G401.6 (cell line): ENCODE measurements at regions not wholly inside any gene's neighbourhood (a gene's known extent, or its start where the extent isn't known, plus 50 kb on each side); places are given as distances from the start of the nearest gene placed in this dataset.

Experiments used
- FAIRE-seq: peaks from 2 replicates; lab custom pipeline; 2012; peaks lifted over from hg19 to GRCh38; lab: Jason Lieb, UNC

DNA sequence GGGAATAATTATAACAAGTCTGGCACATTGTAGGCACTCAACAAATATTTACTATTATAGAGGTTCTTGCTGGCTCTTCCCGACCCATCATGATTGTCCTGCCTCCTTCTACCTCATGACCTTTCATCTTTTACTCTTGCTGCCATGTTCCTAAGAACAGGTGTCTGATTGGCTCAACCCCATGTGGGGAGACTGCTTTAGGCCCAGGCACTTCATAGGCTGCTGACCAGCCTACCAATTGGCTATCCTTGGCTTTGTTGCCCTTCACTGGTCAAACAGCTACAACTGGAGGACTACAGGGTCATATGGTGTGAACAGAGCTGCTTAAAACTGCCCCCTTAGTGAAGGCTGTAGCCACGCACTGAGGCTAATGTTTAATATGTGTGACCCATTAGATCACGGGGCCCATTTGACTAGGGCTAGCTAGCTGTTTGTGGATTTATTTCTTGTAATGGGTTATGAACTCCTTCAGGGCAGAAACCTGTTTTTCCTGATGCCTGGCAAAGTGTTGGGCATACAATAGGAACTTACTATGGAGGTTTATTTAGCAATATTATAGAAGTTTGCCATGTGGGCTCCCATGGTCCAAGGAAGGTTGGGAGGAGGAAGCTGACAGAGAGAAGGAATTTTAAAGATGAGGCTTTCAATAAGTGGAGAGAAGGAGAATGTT, 239.9 kb upstream of the TBC1D5 start:
- FAIRE-seq, result no peak

DNA sequence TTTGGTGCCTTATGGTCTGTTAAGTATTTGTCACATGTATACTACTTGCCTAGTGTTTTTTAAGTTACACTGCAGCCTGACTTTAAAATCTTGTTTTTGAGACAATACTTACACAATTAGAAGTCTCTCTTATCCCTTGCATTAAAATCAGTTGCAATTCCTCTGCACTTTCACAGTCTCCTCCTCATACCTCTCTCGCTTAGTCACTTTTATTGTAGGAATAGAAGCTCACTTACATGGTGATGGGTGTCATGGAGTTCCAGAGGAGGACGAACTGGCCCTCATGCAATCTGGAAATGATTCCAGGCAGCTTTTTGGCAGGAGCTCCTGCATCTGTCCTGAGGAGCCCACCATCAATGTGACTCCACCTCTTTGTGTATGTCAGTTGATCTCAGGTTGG, 238.4 kb upstream of the TBC1D5 start:
- no peak for FAIRE-seq

DNA sequence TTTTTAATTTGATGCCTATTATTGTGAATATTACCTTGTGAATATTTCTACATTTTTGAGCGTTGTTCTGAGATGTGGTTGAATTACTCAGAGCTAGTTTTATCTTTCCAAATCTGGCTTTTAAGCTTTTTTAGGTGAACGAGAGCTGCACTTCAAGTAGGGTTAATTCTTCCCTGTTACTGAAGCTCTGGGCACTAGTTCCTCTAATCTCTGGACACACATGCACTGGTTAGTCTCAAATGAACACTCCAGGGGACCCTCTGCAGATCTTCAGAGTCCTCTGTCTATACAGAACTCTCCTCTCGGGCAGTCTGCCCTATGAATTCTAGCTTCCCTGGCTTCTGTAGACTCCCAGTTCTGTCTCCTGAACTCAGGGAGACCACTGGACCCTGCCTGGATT, 237.5 kb upstream of the TBC1D5 start:
- FAIRE-seq, result no peak

DNA sequence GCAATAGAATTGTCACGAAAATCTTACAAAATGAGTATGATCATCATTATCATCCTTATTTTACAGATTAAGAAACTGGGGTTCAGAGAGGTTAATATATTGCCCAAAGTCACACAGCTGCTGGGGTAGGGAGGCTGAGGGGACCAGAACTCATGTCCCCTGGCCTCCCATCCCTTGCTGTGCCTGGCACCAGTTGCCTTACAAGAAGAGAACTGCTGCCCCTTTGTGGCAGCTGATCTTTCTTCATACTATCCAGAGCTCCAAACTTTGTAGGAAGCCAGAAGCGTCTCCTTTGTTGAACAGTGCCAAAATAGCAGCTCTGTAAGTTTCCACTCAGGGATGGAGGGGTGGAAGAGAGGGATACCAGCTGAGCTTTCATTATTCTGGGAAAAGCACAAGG, 236.8 kb upstream of the TBC1D5 start:
- no peak for FAIRE-seq

DNA sequence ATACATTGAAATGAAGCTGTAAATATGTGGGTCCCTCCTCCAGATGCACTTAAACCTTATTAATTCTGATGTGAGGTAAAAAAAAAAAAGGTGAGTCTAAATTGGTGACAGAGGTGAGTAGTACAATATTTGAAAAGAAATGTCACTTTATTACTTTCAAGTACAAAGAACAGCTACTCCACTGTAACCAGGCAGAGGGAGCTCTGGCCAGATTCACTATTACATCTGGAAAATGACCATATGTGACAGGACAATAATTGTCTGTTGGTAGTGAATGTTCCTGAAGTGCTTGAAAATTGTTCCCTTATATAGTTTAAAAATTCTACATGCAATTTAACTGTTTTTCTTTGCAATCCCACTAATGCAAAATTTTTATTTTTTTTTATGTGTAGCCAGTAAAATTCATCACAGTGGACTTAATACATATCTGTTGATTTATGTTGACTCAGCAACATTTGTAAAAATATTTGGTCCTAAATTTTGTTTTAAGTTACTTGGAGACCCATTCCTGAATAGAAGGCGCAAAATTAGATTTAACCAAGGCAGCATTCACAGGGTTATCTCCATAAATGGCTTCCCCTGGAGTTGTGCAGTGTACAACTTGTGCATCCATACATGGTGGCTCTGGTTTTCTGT, 231.9 kb upstream of the TBC1D5 start:
- no peak for FAIRE-seq

DNA sequence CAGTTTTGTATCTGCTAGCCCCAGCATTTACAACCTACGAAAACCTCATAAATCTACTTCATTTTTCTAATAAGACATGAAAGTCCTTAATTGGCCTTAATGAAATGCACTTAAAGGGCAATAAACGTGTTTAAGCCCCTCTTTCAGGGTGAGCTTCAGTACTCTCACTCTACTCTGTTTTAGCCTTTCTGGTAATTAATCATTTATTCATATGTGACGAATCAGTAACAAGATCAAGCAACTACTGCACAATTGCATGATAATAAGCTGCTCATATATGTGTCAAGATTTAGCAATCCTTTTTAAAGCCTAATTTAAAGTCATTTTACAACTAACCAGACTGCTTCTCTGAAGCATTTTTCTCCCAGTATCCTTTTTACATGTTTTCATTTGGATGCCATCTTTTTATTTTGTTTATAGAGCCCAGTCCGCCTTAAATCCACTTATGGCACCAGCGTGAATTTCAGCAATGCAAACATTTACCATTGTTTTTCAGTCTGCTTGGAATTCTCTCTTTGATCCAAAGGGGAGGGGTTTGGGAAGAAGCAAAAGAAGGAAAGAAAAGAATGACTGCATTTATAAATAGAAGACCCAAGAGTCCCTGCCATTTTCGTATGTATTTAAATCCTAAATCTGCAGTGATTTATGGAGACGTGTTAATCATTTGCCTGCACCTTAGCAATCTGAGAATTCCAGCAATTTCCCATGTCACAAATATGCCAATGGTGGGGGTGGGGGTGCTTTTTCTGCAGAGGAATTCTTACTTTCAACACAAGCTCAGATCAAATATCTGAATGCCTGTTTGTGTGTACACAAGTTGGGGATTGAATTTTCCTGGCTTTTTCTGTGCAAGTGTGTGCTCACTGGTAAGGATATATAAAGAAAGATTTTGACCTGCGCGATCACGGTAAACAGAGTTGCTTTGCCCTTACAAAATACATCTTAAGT, 230.8 kb upstream of the TBC1D5 start:
- FAIRE-seq, result no peak

DNA sequence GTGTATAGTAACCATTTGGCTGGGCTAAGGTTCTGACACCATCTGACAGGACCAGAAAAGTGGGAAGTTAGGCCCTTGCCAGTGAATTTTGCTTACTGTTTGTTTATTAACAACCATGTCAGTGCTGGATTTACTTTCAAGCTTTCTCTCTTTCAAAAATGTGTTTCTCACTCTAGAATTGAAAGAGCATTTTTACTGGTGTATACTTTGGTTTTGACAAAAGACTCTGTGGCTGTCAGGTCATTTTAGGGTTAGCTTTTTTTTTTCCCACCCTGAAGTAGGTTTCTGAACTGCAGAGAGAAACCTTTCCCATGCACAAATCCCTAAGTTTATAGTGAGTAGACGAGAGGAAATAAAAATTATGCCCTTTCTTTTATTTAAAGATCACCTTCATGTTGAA, 230.0 kb upstream of the TBC1D5 start:
- FAIRE-seq, result no peak

DNA sequence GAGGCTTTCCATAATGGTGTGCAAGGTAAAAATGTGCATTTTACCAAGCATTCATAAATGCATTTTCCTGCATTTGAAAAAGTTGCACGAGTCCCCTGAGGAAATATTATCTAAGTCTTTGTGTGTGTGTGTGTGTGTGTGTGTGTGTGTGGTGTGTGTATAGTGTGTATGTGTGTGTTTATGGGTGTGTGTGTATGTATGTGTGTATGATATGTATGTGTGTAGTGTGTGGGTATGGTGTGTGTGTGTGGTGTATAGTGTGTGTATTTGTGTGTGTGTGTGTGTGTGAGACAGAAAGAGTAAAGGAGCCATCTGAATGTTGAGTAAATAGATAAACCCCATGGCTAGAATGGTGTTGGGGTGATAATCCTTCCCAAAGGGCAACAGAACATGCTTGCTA, 229.6 kb upstream of the TBC1D5 start:
- FAIRE-seq, result no peak

DNA sequence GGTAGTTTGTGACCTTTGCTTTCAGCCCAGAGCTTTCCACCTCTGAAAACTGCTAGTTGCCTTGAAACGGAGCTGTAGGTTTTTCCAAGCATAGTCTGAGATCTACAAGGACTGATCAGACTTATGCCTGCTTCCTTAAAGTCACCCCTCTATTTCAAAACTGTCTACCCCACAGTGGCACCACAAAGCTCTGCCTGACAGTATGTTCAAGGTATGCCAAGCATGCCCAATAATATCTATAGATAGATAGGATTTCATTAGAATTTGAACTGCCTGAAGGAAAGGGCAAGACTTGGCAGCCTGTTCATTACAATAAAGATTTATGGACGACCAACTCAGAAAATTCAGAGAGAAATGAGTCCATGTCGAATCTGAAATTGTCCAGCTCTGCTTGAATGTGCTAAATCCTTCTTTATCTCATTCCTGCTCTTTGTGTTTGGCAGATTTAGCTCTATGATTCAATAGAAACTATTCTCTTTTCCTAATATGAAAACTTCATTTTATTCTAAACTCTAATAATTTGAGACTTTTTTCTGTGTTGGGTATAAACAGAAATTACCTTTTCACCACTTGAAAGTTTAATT, 227.6 kb upstream of the TBC1D5 start:
- FAIRE-seq, result no peak

DNA sequence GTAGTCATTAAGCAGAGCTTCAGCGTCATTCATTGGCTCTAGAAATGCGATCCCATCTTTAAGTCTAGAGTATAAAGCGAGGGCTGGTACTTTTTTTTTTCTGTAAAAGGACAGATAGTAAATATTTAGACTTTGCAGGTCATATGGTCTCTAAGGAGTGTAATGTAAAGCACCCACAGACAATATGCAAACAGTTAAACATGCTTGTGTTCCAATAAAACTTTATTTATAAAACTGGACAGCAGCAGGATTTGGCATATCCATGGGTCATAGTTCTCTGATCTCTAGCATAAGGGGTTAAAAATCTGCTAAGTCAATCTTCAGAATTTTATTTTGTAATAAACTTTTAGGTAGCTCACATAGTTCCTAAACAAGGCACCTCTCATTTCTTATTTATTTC, 226.8 kb upstream of the TBC1D5 start:
- no peak for FAIRE-seq

DNA sequence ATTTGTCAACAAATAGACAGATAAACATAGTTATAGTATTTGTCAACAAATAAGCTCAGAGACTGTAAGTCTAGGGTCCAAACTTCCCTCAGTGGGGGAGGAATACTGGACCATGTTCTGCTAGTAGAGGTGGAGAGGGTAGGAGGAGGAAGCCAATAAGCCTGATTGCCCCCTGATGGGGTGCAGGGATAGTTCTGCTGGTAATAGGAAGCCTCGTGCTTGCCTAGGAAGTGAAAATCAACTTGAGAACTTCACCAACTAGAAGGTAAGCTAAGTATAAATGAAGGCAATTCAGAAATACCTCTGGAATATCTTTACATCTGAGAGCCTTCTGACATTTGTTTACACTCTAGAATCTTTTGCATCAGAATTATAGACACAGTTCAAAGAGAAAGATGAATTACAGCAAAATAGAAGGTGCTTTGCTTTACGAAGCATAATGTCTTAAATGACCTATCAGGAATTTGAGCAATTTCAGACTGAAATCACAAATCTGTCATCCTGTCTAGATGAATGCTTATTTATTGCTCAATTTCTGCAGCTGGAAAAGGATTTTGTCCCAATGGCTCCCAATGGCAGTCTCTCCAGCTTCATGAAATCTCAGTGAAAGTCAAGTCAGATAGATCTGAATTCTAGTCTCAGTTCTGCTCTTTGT, 225.6 kb upstream of the TBC1D5 start:
- no peak for FAIRE-seq

DNA sequence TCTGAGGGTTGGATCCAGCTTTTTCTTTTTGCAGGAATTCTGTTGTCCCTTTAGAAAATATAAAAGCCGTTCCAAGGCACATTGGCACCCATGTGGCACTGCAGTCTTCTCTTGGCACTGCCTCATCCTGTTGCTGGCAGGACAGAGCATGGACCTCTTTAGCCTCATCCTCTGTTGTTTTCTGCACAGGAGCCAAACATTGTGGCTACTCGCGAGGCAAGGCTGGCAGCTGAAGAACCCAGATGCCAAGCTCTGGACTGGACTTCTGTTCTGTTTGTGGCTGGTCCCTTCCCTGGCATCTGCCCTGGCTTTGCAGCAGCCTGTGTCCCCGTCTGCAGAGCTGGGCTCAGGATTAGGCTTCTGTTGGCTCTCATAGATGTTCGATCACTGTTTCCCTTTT, 224.7 kb upstream of the TBC1D5 start:
- FAIRE-seq, result no peak

DNA sequence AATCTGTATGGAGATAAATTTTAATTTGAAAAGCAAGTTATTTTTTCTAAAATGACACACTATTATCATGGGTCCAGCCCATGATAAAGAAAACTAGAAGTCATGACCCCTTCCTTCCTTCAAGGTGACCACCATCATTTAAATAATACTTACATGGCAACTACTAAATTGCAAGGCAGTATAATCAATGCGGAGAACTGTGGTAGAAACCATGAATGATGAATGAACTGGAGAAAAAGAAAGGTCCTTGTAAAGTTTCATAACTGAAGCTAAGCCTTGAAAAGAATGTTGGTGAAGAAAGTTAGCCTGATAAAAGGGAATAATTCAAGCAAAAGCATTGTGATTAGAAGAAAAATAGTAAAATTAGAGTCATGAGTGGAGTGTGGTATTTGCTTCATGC, 222.9 kb upstream of the TBC1D5 start:
- no peak for FAIRE-seq

DNA sequence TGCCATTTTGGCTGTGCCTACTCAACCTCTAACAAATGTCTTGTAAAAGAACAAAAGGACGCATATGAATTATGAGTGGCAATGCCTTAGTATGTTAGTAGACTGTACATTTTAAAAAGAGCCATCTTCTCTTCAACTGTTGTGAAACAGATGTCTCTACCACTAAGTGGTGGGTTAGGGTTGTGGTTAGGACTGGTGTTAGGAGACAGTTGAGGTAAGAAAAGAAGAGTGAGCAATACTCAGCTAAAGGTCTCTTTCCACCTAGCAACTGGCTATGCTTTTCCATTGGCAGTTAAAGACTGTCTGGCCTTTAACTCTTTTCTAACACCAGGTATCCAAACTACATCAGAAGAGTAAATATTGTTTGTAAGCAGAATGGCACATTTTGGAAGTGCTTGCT, 221.7 kb upstream of the TBC1D5 start:
- FAIRE-seq, result no peak

DNA sequence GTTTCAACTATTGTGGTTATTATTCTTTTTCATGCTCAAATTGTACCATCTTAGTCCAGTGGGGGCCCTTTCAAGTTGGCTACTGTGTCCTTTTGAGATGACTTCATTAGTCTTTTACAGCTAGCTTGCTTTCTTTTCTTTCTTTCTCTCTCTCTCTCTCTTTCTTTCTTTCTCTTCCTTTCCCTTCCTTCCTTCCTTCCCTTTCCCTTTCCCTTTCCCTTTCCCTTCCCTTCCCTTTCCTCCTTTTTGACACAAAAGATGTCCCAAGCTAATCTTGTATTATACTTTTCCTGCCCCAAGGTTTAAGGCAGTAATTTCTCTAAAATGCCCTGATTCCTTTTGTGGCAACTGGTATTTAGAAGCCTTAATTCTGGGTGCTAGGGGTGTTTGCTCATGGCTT, 213.0 kb upstream of the TBC1D5 start:
- no peak for FAIRE-seq

DNA sequence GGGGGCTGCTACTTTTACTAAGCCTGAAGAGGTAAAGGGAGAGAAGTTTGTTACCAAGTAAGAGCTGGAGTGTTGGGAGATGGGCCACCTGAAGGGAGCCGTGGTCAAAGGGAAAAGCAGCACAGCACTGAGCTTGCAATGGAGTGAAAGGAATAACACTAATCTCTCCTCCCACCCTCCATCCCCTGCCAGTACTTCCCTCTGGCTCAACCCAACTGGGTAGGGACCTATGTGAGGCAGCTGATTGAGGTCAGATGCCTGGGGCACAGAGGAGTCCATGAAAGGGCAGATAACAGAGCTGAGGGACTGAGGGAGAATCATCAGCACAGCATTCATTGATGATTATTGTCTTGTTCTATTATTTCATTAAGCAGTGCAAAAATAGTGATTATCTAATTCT, 212.4 kb upstream of the TBC1D5 start:
- no peak for FAIRE-seq

DNA sequence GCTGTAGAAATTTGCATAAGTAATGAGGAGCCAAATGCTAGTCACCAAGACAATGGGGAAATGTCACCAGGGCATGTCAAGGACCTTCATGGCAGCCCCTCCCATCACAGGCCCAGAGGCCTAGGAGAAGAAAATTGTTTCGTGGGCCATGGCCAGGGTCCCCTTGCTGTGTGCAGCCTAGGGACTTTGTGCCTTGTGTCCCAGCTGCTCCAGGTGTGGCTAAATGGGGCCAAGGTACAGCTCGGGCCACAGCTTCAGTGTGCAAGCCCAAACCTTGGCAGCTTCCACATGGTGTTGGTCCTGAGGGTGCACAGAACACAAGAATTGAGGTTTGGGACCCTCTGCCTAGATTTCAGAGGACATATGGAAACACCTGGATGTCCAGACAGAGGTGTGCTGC, 208.8 kb upstream of the TBC1D5 start:
- FAIRE-seq, result no peak

DNA sequence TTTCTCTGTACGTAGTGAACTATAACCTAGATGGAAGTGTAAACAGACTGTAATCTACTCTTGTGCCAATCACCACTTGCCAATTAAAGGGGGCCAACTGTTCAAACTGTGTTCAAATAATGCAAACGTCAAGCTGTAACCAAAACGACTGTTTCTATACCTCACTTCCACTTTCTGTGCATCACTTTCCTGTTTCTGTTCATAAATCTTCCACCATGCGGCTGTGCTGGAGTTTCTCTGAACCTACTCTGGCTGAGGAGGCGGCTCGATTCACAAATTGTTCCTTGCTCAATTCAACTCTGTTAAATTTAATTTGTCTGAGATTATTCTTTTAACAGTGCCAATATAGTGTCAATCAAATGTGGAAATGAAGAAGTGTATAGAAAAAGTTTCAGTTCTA, 206.7 kb upstream of the TBC1D5 start:
- FAIRE-seq, result no peak

DNA sequence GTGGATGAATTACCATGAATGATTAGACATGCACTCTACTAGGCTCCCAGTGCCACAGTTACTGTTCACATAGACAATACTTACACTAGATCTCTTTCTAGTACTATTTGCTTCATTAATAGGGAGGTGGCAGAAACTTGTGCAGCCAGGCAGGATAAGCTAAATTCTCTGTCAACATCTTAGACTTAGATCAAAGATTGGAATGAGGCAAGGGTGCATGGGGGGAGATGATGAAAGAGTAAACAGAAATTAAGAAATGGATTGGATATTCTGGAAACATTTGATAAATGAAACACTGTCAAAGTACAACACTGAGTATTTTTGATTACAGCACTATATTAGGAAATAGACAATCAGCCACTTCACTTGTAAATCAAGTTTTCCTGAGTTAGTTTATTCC, 205.4 kb upstream of the TBC1D5 start:
- no peak for FAIRE-seq

DNA sequence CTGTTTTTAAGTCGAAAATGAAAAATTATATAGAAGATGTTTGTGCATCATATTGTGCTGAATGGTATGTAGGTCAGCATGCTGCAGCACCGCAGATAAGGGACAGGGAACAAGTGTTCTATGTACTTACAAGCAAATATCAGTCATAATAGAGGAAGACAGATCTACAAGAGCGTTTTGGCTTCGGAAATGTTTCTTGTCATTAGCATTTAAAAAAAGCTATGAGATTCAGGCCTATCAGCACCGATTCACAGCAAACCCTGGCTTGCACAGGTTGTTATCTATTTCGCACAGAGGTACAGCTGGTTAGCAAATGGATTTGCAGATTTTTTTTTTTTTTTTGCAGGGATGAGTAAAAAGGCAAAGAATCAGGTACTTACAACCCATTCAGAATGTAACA, 204.2 kb upstream of the TBC1D5 start:
- no peak for FAIRE-seq

DNA sequence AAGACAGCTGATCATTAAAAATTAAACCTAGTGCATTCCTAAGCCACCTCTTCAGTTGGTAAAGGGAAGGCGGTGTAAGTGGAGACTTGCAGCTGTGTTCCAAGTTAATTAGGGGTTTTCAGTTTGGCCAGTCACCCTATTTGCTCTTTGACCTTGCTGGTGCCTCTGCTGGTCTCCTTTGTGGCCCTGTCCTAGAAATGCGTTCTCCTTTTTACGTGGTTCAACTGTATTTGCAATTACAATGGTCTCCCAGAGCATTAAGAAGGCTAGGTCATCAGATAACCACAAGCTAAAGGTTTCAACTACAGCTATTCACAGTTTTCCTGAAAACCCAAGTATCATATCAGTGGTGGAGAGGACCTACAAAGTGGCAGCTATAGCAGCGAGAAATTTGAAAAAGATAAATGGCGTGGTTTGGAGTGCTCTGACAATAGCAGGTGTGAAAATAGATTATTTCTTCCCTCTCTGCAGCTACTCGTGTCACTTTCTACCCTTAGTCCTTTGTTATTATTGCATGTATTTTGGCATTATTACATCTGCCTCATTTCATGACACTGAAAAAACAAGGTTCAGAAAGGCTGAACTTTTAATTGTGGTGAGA, 203.5 kb upstream of the TBC1D5 start:
- FAIRE-seq, result no peak
